Pancreas (tissue), 10 donors: ENCODE measurements at regions not wholly inside any gene's neighbourhood (a gene's known extent, or its start where the extent isn't known, plus 50 kb on each side); places are given as distances from the start of the nearest gene placed in this dataset.

ENCODE experiments used
- ATAC-seq, 4 donors: fragments of 200-7000 bp; cut with Tn5 transposase; one replicate each; pipeline versions ENCODE4 v1.8.0 to v1.9.1; 2020; ENCODE audit warnings: mild to moderate bottlenecking in 4 of 4, moderate library complexity in 4 of 4
- DNase-seq, 6 donors: peaks; one replicate each; pipeline ENCODE4 v3.0.0-alpha.2; 2020
- FAIRE-seq: peaks from 2 replicates; lab custom pipeline; 2012; peaks lifted over from hg19 to GRCh38; lab: Jason Lieb, UNC
- H3K27ac ChIP-seq, 4 donors: fragments of 200-600 bp; sonication (generic); 1 replicate in 3 of 4; 2 replicates in 1 of 4; pipeline versions ENCODE4 v1.5.0 to v1.8.0; 2020
- H3K27me3 ChIP-seq, 4 donors: fragments of 200-600 bp; one replicate each; pipeline ENCODE4 v1.8.0; 2021
- H3K36me3 ChIP-seq, 3 donors: fragments of 200-600 bp; sonication (generic) in 1 of 3; one replicate each; pipeline versions ENCODE4 v1.5.0 to v1.8.0; 2020 to 2021
- H3K4me1 ChIP-seq, 3 donors: fragments of 200-600 bp; one replicate each; pipeline ENCODE4 v1.8.0; 2021
- H3K4me3 ChIP-seq, 4 donors: fragments of 200-600 bp; sonication (generic) in 2 of 4; one replicate each; pipeline versions ENCODE4 v1.5.0 to v1.8.0; 2020 to 2021
- H3K9me3 ChIP-seq, 4 donors: fragments of 200-600 bp; one replicate each; pipeline ENCODE4 v1.8.0; 2021
- WGBS, 2 donors: extraction: QIAGEN DNeasy Blood & Tissue Kit; methylation state at CpG; one replicate each; pipeline ENCODE4 v1.1.7; 2013; 5-methylcytosine and 5-hydroxymethylcytosine counted together
- intact Hi-C, 3 donors: fragments of 100-400 bp; cut with DNase I; formaldehyde crosslinking; loops; one replicate each; pipeline versions ENCODE4 v1.11.1 to v1.14.2; 2022
- TF ChIP-seq, protein P1 (sequence below), 4 donors: fragments of 200-600 bp; sonication (generic) in 3 of 4; IDR thresholded peaks; one replicate each; pipeline versions ENCODE4 v1.5.0 to v1.8.0; 2021; ENCODE audit warnings: antibody characterized with exemption in 4 of 4
- donor health status: healthy with polysubstance abuse.
- donor health status: DM: no; HTN: no; CAD: no; lungs with moderate emphysema.
- donor health status: DM: no; HTN: no; CAD: no.
- donor health status: control.
- donor health status: control.
- donor health status: Bipolar disorder and iron deficiency.
- donor health status: DM: yes; HTN: yes; CAD: no.
- donor health status: DM: no; HTN: no; CAD: no.
- donor health status: DM: no; HTN: no; CAD: no.
- donor health status: DM: yes; HTN: yes; CAD: no.

DNA sequence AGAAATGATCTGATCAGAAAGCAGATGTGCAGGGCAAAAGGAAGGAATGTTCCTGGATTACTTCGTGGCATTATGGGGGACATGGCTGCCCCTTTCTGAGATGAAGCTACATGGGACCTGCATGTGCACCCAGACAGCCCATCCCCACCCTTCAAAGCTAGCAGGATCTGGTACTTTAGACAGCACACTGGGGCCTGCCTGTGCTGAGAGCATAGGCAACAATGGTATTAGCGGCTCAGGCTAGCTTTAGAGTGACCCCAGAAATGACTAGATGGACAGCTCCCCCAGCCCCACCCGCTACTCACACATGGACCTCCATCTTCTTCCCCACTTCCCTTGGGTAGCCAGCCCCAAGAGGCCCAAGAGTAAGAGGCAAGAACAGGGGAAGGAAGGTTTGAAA is 61.5 kb upstream of the NFE2L2 start:
- no peaks in the 10 kb centered on the region for H3K27me3 ChIP-seq
- 80 to 88% methylated on average over 3 of the region's 3 CpGs for WGBS, 2 donors
- DNase-seq, result no peak
- H3K9me3 ChIP-seq, result no peaks in the 10 kb centered on the region
- no peak for FAIRE-seq
- no peak for ATAC-seq
- H3K4me3 ChIP-seq, result no peak overlapping the region
- H3K36me3 ChIP-seq, result no peaks in the 10 kb centered on the region
- TF ChIP-seq, protein P1, sequence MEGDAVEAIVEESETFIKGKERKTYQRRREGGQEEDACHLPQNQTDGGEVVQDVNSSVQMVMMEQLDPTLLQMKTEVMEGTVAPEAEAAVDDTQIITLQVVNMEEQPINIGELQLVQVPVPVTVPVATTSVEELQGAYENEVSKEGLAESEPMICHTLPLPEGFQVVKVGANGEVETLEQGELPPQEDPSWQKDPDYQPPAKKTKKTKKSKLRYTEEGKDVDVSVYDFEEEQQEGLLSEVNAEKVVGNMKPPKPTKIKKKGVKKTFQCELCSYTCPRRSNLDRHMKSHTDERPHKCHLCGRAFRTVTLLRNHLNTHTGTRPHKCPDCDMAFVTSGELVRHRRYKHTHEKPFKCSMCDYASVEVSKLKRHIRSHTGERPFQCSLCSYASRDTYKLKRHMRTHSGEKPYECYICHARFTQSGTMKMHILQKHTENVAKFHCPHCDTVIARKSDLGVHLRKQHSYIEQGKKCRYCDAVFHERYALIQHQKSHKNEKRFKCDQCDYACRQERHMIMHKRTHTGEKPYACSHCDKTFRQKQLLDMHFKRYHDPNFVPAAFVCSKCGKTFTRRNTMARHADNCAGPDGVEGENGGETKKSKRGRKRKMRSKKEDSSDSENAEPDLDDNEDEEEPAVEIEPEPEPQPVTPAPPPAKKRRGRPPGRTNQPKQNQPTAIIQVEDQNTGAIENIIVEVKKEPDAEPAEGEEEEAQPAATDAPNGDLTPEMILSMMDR (IDR thresholded peaks at IDR 0.05), result no peak
- no peak overlapping the region for H3K27ac ChIP-seq
- intact Hi-C loops, result loop anchor here in 1 of 3 donors (5.0 kb wide), 2 partner anchors 159 to 281 kb away; no protein-coding TSS in a partner anchor
- H3K4me1 ChIP-seq, result peaks cover 0 to 4% (median 0%) of the 10 kb centered on the region in 3 donors

DNA sequence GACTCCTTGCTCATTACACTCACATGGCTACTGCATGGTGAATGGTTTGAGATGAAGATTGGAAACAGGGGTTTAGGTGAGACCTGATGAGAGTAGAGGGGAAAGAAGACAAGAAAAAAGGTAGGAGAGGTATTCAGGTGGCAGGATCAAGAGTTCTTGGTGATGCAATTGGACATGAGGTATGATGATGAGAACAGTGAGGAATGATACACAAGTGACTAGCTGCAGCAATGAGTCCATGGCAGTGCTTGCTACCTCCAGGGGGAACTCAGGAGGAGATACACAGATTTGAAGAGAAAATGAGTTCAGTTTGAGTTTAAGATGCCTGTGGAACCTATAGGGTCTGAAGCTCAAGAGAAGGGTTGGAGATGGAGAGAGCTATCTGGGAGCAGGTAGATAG is 62.1 kb upstream of the NFE2L2 start:
- DNase-seq (no peak), ATAC-seq (no peak), FAIRE-seq (no peak)
- intact Hi-C loops, result loop anchor here in 1 of 3 donors (5.0 kb wide), 2 partner anchors 159 to 281 kb away; no protein-coding TSS in a partner anchor
- no peak overlapping the region for H3K4me3 ChIP-seq
- H3K9me3 ChIP-seq, result no peaks in the 10 kb centered on the region
- H3K27me3 ChIP-seq, result no peaks in the 10 kb centered on the region
- TF ChIP-seq, protein P1 (IDR thresholded peaks at IDR 0.05), result no peak
- H3K4me1 ChIP-seq, result peaks cover 0 to 4% (median 0%) of the 10 kb centered on the region in 3 donors
- H3K36me3 ChIP-seq, result no peaks in the 10 kb centered on the region
- H3K27ac ChIP-seq, result no peak overlapping the region

DNA sequence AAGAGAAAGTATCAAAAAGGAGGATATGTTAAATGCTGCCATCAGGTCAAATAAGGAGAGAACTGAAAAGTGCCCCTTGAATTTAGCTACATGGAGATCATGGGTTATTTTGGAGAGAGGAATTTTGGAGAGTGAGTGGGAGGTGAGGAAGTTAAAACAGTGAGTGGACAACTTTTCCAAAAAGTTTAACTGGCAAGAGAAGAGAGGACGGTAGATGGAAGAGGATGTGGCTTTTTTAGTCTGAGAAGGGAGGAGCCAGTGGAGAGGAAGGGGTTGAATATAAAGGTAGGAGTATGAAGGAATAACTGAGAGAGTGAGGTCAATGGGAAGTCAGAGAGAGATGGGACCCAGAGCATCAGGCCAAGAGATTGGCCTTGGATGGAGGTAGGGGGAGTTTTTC is 62.5 kb upstream of the NFE2L2 start:
- WGBS, 2 donors, result 67 to 79% methylated on average over 1 of the region's 1 CpG
- no peak for FAIRE-seq
- Histone ChIP-seq H3K4me3 (no peak overlapping the region), H3K9me3 (no peaks in the 10 kb centered on the region), H3K36me3 (no peaks in the 10 kb centered on the region), H3K27ac (no peak overlapping the region), H3K27me3 (no peaks in the 10 kb centered on the region), H3K4me1 (peaks cover 0 to 4% (median 0%) of the 10 kb centered on the region in 3 donors)
- TF ChIP-seq, protein P1 (IDR thresholded peaks at IDR 0.05), result no peak
- intact Hi-C loops, result loop anchor here in 1 of 3 donors (5.0 kb wide), 2 partner anchors 160 to 280 kb away; no protein-coding TSS in a partner anchor
- no peak for DNase-seq
- no peak for ATAC-seq

DNA sequence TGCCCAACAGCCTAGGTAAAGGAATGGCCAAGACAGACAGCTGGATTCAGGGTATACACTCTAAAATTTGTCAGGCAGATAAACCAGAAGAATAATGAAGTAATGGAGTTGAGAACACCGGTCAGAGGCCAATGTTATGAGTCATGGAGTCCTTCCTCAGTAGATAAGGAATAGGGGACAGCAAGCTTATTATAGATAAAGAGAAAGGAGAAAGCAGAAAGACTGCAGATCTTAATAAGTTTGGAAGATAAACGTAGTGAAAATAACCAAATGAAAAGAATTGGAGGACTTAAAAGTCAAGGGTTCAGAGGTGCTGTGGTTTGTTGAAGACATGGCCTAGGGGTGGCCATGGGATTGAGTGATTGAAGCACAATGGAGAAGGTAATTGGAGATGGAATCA is 63.5 kb upstream of the NFE2L2 start:
- WGBS, 2 donors, result 64 to 65% methylated on average over 2 of the region's 2 CpGs
- Histone ChIP-seq H3K9me3 (no peaks in the 10 kb centered on the region), H3K4me1 (no peaks in the 10 kb centered on the region), H3K27me3 (no peaks in the 10 kb centered on the region), H3K36me3 (no peaks in the 10 kb centered on the region), H3K4me3 (no peak overlapping the region), H3K27ac (no peak overlapping the region)
- TF ChIP-seq, protein P1 (IDR thresholded peaks at IDR 0.05), result no peak
- DNase-seq, result no peak
- no peak for FAIRE-seq
- no peak for ATAC-seq
- intact Hi-C loops, result loop anchor here in 1 of 3 donors (5.0 kb wide), 2 partner anchors 161 to 279 kb away; no protein-coding TSS in a partner anchor

DNA sequence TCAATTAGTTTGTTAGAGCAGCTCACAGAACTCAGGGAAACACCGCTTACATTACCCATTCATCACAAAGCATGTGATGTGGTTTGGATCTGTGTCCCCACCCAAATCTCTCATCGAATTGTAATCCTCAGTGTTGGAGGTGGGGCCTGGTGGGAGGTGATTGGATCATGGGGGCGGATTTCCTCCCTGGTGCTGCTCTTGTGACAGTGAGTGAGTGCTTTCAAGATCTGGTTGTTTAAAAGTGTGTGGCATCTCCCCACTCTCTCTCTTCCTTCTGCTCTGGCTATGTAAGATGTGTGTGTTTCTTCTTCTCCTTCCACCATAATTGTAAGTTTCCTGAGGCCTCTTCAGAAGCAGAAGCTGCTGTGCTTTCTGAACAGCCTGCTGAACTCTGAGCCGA is 63.5 kb upstream of the AGPS start:
- TF ChIP-seq, protein P1 (IDR thresholded peaks at IDR 0.05), result no peak
- H3K4me3 ChIP-seq, result no peak overlapping the region

More for the DNA sequence above, 63.5 kb upstream of the AGPS start:
- intact Hi-C loops, result loop anchor here in 1 of 3 donors (5.0 kb wide), 2 partner anchors 162 to 278 kb away; no protein-coding TSS in a partner anchor
- H3K4me1 ChIP-seq, result no peaks in the 10 kb centered on the region
- H3K27ac ChIP-seq, result no peak overlapping the region
- FAIRE-seq, result no peak
- no peaks in the 10 kb centered on the region for H3K27me3 ChIP-seq
- no peak for DNase-seq
- H3K36me3 ChIP-seq, result no peaks in the 10 kb centered on the region
- no peak for ATAC-seq
- 83 to 88% methylated on average over 4 of the region's 4 CpGs for WGBS, 2 donors
- no peaks in the 10 kb centered on the region for H3K9me3 ChIP-seq
